Fibroblast of peridontal ligament (primary cell): ENCODE measurements at regions not wholly inside any gene's neighbourhood (a gene's known extent, or its start where the extent isn't known, plus 50 kb on each side); places are given as distances from the start of the nearest gene placed in this dataset.
"Not testable (repeated sequence)": the region's sequence is repeated elsewhere in the genome, so short reads cannot be mapped to it uniquely, and the experiment has no call there.

Experiments
- DNase-seq: peaks from one replicate; pipeline ENCODE4 v3.0.0-alpha.2; 2010; ENCODE audit errors: extremely low read depth

GRCh38 chr12:58009405-58010195, 68.2 kb downstream of the ATP23 start:
- peak; percentile 22 for DNase-seq

GRCh38 chr12:58011676-58012075, 70.3 kb downstream of the ATP23 start:
- no peak for DNase-seq

DNA sequence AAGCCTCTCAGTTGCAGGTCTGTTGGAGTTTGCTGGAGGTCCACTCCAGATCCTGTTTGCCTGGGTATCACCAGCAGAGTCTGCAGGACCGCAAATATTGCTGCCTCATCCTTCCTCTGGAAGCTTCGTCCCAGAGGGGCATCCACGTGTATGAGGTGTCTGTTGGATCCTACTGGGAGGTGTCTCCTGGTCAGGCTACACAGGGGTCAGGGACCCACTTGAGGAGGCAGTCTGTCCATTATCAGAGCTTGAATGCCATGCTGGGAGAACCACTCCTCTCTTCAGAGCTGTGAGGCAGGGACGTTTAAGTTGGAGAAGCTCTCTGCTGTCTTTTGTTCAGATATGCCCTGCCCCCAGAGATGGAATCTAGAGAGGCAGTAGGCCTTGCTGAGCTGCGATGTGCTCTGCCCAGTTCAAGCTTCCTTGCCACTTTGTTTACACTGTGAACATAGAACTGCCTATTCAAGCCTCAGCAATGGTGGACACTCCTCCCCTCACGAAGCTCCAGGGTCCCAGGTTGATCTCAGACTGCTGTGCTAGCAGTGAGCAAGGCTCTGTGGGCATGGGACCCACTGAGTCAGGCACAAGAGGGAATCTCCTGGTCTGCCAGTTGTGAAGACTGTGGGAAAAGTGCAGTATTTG, 81.1 kb downstream of the ATP23 start:
- DNase-seq, result not testable (repeated sequence)

DNA sequence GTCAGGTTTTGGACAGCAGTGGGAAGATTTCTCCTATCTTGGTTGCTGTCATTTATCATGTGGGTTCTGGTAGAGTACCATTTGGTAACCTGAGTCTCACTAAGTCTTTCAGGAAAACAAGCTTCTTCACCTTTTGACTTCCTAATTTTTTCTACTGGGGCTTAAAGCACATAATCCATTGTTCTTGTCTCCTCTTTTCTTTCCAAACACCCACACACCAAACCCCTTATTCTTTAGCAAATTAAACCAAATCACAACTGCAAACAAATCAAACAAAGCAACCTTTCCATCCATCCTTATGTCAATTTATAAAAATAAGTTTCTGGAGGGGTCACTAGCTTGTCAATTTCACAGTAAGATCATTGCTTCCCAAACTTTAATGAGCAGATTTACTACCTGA, 84.1 kb downstream of the ATP23 start:
- DNase-seq, result no peak

GRCh38 chr12:58026426-58026825, 85.1 kb downstream of the ATP23 start:
- DNase-seq, result no peak

DNA sequence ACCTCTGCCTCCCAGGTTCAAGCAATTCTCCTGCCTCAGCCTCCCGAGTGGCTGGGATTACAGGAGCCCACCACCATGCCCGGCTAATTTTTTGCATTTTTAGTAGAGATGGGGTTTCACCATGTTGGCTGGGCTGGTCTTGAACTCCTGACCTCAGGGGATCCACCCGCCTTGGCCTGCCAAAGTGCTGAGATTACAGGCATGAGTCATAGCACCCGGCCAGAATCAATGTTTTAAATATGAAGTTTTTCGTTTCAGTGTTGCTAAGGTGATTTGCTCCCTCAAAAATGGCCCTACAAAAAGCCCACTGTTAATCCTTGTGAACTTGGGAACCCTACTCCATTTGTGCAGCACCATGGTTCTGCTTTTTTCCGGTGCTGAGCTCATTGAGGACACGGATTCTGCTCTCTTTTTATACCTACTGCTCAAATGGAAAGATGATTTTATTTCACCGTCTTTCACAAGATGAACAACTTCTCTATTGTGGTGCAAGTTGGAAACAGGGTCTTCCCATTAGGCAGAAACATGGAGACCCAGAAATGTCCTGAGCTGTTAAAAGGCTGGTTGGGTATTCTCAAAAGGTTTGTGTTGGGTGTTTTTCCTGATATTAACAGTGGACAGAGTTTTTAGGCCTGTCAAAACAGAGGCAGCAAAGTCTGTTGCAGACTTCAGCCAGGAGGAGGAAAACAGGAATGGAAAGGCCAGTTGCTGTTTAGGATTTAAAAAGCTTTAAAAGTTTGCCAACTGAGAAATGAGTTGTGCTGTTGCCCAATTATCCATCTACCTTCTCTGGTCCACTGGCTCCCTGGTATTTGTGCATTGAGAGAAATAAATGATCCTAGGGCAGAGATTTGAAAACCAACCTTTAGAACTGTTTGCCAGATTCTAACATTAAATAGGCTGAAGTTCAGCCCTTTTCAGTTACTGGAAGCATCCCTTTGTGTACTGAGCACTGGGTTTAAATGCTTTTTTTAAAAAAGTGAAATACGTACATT, 85.8 kb downstream of the ATP23 start:
- peak; percentile 22 for DNase-seq

GRCh38 chr12:58028294-58028693, 86.9 kb downstream of the ATP23 start:
- DNase-seq, result no peak

GRCh38 chr12:58029260-58029659, 87.9 kb downstream of the ATP23 start:
- no peak for DNase-seq

- peak; percentile 55 for DNase-seq
These were observed 89.4 kb downstream of the ATP23 start for GRCh38 chr12:58030566-58031279.

GRCh38 chr12:58032156-58032555, 90.8 kb downstream of the ATP23 start:
- DNase-seq, result no peak

DNA sequence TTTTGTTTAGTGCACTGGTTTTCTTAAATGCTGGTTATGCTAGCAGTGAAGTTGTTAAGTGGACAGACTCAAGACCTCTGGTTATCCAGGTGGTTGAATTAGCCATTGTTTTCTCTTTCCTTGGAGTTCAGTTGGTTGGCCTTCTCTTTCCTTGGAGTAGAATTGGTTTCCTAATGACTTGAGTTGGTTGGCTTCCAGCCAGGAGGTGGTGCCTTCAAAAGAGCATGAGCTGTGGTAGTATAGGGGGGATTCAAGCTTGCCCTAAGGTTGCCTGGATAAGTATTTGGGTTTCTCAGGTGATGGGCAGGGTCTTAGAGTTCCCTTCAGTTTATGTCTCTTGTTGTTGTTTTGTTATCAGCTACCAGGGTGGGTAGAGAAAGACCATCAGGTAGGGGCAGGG, 92.5 kb downstream of the ATP23 start:
- DNase-seq, result no peak

DNA sequence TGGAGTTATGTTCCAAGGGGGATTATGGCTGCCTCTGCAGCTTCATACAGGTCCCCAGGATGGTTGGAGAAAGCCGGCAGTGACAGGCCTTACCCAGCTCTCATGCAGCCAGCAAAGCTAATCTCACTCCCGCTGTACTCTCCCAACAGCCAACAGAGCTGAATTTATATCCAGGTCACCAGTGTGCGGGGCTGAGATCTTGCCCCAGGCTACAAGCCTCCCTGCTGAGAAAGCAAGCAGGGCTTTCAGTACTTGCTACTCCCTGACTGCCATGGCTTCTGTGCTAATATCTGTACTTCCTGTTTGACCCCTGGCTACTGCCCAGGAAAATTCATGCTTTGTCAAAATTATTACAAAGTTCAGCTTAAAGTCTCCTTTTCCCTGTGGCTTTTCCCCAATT, 92.9 kb downstream of the ATP23 start:
- DNase-seq, result no peak

DNA sequence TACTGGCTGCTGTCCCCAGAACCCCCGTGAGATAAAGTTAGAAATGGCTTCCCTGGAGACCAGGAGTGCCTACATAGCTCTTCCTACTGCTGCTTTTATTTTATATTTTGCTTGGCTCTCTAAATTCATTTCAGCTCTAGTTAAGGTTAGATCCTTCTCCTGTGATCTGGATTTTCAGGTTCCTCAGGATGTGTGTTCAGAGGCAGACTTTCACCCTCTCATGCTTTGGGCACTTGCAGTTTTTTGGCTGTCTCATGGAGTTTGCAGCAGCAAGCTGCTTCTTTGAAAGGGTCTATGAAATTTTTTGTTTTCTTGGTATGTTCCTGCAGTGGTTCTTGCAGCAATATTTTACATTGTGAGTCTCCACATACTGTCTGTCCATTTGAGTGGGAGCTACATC, 93.3 kb downstream of the ATP23 start:
- DNase-seq, result no peak

GRCh38 chr12:58041441-58041840, 100.1 kb downstream of the ATP23 start:
- no peak for DNase-seq

GRCh38 chr12:58044966-58045365, 103.6 kb downstream of the ATP23 start:
- no peak for DNase-seq

DNA sequence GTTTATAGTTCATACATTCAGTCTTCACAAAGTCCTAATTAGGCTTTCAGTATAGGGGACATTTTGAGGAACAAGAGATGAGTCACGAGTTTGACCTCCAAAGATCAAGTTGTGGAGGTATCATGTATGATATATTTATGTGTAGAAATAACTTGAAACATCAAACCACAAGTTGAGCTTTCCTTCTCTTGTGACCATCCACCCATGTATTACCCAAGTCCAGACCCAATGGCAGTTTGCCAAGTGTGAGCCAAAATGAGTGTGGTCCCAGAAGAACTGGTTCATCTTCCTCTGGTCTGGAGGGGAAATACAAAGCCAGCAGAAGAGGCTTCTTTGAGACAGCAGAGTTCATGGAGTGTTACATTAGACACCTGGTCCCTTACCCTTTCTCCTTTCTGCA, 104.9 kb downstream of the ATP23 start:
- no peak for DNase-seq

DNA sequence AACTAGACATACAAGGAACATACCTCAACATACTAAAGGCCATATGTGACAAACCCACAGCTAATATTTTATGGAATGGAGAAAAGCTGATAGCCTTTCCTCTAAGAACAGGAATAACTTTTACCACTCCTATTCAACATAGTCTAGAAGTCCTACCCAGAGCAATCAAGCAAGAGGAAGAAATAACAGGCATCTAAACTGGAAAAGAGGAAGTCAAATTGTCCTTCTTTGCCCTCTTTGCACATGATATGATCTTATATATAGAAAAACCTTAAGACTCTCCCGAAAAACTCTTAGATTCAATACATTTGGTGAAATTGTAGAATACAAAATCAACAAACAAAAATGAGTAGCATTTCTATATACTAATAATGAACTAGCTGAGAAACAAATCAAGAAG, 110.0 kb downstream of the ATP23 start:
- no peak for DNase-seq

DNA sequence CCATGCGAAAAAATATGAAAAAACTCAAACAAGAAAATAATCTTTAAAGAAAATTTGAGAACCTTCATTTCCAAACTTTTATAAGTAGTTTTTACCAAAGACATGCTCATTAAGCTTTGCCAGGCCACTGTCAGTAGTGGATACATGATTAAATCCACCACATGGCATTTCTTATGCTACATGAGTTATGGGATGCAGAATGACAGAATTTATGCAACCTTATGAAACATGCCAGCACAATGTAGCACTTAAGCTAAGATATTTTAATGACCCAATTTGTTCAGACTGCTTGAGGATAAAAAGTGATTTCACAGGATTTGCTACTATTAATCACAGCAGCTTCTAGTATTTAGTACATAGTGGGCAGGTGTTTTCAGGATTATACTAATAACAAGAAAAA, 123.3 kb downstream of the ATP23 start:
- DNase-seq, result no peak

DNA sequence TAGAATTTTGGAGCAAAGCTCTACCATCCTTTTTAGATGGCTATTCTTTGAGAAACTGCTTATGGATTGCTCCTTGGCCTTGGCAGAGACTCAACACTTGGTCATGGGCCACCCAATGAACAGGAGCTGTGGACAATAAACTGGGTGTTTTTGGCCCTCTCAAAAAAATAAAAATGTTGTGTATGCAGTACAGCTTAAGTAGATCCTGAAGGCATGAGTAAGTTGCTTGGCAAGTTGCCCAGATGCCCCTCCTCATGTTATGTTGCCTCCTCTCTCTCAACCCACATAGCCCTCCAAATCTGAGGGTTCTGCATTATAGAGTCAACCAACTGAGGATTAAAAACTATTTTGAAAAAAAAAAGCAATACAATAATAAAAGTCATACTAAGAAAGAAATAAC, 124.9 kb downstream of the ATP23 start:
- no peak for DNase-seq

DNA sequence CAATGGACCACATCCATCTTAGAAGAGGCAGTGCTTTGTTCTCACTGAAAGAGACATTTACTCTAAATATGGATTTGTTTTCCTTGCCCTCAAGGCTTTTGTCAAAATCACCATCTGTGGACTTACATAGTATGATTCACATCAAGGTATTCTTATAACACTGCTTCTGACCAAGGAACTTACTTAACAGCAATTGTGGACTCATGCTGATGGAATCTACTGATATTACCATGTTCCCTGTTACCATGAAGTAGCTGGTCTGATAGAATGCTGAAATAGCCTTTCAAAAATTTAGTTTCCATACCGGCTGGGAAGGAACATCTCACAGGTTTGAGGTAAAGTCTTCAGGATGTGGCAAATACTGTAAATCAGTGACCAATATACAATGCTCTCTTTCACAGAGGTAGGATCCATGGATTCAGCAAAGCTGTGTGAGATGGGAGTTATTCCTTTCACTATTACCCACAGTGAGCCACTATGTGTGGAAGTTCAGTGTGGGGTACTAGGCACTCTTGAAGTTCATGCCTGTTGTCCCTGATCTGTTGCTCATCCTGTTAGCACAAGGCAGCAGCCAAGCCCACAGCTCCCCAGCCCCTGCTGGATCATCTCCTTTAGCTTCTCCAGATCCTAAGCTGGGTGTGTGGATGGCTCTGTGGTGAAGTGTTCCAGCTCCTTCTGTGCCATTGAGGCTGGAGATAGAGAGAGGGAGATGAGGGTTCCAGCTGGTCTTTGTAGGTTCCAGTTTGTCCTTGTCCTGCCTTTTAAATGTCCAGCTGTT, 126.4 kb downstream of the ATP23 start:
- no peak for DNase-seq

- no peak for DNase-seq
These were observed 127.3 kb downstream of the ATP23 start for GRCh38 chr12:58068706-58069105.
